Suprapubic skin (tissue), 4 donors: ENCODE measurements at regions not wholly inside any gene's neighbourhood (a gene's known extent, or its start where the extent isn't known, plus 50 kb on each side); places are given as distances from the start of the nearest gene placed in this dataset.
"Not testable (repeated sequence)": the region's sequence is repeated elsewhere in the genome, so short reads cannot be mapped to it uniquely, and the experiment has no call there.

Experiments
- DNase-seq, 2 donors: peaks; one replicate each; pipeline ENCODE4 v3.0.0-alpha.2; 2019; ENCODE audit warnings: low spot score in 2 of 2
- H3K27ac ChIP-seq: fragments of 200-600 bp; sonication (generic); one replicate; pipeline ENCODE4 v1.5.1; 2019
- H3K27me3 ChIP-seq: fragments of 200-600 bp; sonication (generic); one replicate; pipeline ENCODE4 v1.5.1; 2019
- H3K36me3 ChIP-seq: fragments of 200-600 bp; sonication (generic); one replicate; pipeline ENCODE4 v1.5.1; 2019
- H3K4me1 ChIP-seq: fragments of 200-600 bp; sonication (generic); one replicate; pipeline ENCODE4 v1.5.1; 2019
- H3K4me3 ChIP-seq: fragments of 200-600 bp; sonication (generic); one replicate; pipeline ENCODE4 v1.5.1; 2019; ENCODE audit warnings: mild to moderate bottlenecking
- H3K9me3 ChIP-seq: fragments of 200-600 bp; sonication (generic); one replicate; pipeline ENCODE4 v1.5.1; 2019
- EP300 ChIP-seq: sonication (generic); formaldehyde crosslinking; IDR thresholded peaks from one replicate; pipeline ENCODE4 v1.6.1; 2017; ENCODE audit warnings: antibody characterized with exemption
- POLR2A ChIP-seq, 2 donors: fragments of 450-650 bp; IDR thresholded peaks; one replicate each; pipeline ENCODE4 v1.6.1; 2017; ENCODE audit warnings: antibody characterized with exemption in 2 of 2, mild to moderate bottlenecking in 2 of 2, moderate library complexity in 2 of 2
- POLR2AphosphoS5 ChIP-seq, 3 donors: sonication (generic); formaldehyde crosslinking; IDR thresholded peaks; one replicate each; pipeline ENCODE4 v1.6.1; 2017; ENCODE audit warnings: antibody characterized with exemption in 3 of 3
- WGBS: methylation state at CpG from one replicate; pipeline ENCODE4 v1.1.5; 2018; 5-methylcytosine and 5-hydroxymethylcytosine counted together
- TF ChIP-seq, protein P1 (sequence below), 2 donors: fragments of 200-600 bp in 1 of 2; fragments of 450-650 bp in 1 of 2; sonication (generic) in 1 of 2; IDR thresholded peaks; one replicate each; pipeline ENCODE4 v1.5.1; 2016 to 2019; ENCODE audit warnings: antibody characterized with exemption in 2 of 2, mild to moderate bottlenecking in 1 of 2, moderate library complexity in 1 of 2

DNA sequence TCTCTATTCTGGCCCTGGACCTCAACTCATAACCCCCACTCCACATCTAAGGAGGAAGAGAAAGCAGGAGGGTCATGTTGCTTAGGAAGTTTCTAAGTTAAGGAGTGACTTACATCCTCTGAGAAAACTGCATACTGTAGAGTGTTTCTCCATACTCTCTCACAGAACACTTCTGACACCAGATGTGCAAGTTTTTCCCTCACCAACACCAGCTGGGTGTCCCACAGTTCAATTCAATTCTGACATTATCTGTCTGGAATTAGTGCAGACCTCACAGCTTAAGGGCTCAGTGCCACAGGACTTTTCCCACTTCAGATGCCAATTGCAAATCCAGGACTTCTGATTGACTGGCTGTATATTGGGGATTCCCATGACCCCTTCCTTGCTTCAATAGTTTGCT lies 89.0 kb upstream of the SFRP2 start:
- TF ChIP-seq, protein P1, sequence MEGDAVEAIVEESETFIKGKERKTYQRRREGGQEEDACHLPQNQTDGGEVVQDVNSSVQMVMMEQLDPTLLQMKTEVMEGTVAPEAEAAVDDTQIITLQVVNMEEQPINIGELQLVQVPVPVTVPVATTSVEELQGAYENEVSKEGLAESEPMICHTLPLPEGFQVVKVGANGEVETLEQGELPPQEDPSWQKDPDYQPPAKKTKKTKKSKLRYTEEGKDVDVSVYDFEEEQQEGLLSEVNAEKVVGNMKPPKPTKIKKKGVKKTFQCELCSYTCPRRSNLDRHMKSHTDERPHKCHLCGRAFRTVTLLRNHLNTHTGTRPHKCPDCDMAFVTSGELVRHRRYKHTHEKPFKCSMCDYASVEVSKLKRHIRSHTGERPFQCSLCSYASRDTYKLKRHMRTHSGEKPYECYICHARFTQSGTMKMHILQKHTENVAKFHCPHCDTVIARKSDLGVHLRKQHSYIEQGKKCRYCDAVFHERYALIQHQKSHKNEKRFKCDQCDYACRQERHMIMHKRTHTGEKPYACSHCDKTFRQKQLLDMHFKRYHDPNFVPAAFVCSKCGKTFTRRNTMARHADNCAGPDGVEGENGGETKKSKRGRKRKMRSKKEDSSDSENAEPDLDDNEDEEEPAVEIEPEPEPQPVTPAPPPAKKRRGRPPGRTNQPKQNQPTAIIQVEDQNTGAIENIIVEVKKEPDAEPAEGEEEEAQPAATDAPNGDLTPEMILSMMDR (IDR thresholded peaks at IDR 0.05) = no peak
- no peak for TF ChIP-seq POLR2AphosphoS5 (IDR thresholded peaks at IDR 0.05)
- no peak for TF ChIP-seq POLR2A (IDR thresholded peaks at IDR 0.05)
- no peak for TF ChIP-seq EP300
- Histone ChIP-seq H3K9me3 (peaks cover 5% of the 10 kb centered on the region), H3K27me3 (no peaks in the 10 kb centered on the region), H3K27ac (no peak overlapping the region), H3K4me3 (no peak overlapping the region), H3K36me3 (no peaks in the 10 kb centered on the region), H3K4me1 (no peaks in the 10 kb centered on the region)
- DNase-seq = no peak

DNA sequence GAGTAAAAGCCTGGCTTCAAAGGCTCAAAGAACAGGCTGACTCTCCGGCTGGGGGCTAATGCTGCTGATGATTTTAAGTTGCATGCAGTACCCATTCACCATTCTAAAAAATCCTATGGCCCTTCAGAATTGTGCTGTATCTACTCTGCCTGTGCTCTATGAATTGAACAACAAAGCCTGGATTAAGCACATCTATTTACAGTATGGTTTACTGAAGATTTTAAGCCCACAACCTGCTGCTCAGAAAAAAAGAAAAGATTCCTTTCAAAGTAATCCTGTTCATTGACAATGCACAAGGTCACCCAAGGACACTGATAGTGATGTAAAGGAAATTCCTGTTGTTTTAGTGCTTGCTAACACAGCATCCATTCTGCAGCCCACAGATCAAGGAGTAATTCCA lies 84.9 kb upstream of the SFRP2 start:
- Histone ChIP-seq H3K4me1 (no peaks in the 10 kb centered on the region), H3K27me3 (no peaks in the 10 kb centered on the region), H3K9me3 (no peaks in the 10 kb centered on the region), H3K36me3 (no peaks in the 10 kb centered on the region), H3K4me3 (no peak overlapping the region), H3K27ac (no peak overlapping the region)
- 77% methylated on average over 1 of the region's 1 CpG for WGBS
- TF ChIP-seq, protein P1 (IDR thresholded peaks at IDR 0.05) = no peak
- no peak for TF ChIP-seq POLR2A (IDR thresholded peaks at IDR 0.05)
- no peak for TF ChIP-seq EP300
- no peak for TF ChIP-seq POLR2AphosphoS5 (IDR thresholded peaks at IDR 0.05)
- no peak for DNase-seq

DNA sequence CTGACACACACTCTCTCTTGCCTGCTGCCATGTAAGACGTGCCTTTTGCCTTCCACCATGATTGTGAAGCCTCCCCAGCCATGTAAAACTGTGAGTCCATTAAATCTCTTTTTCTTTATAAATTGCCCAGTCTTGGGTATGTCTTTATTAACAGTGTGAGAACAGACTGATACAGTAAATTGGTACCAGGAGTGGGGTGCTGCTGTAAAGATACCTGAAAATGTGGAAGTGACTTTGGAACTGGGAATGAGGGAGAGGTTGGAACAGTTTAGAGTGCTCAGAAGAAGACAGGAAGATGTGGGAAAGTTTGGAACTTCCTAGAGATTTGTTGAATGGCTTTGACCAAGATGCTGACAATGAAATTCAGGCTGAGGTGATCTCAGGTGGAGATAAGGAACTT lies 77.9 kb upstream of the SFRP2 start:
- not testable (repeated sequence) for H3K27me3 ChIP-seq, H3K27ac ChIP-seq, H3K4me3 ChIP-seq, DNase-seq, H3K4me1 ChIP-seq, H3K36me3 ChIP-seq
- 76% methylated on average over 1 of the region's 1 CpG for WGBS
- H3K9me3 ChIP-seq = peaks cover 13% of the 10 kb centered on the region

DNA sequence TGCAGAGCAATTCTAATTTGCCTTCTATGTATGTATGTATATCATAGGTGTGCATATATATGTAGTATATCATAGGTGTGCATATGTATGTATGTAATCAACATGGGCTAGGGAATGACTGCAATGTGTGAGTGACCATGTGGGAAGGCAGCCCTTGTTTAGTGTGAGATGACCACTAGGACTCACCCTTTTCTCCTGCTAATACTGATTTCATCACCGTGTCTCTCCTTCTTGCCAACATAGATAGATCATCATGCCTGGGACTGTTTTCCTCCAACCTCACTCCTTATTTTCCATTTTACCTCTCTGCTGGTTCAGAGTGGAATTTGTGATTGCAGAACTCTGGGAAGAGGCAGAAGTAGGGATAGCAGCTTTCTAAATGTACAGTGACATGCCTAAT lies 63.6 kb upstream of the SFRP2 start:
- H3K27me3 ChIP-seq = no peaks in the 10 kb centered on the region
- H3K36me3 ChIP-seq = no peaks in the 10 kb centered on the region
- H3K4me3 ChIP-seq = no peak overlapping the region
- DNase-seq = no peak
- TF ChIP-seq EP300 (no peak), POLR2AphosphoS5 (IDR thresholded peaks at IDR 0.05) (no peak), POLR2A (IDR thresholded peaks at IDR 0.05) (no peak)
- TF ChIP-seq, protein P1 (IDR thresholded peaks at IDR 0.05) = no peak
- no peaks in the 10 kb centered on the region for H3K9me3 ChIP-seq
- no peaks in the 10 kb centered on the region for H3K4me1 ChIP-seq
- WGBS = 95% methylated on average over 1 of the region's 1 CpG
- no peak overlapping the region for H3K27ac ChIP-seq

DNA sequence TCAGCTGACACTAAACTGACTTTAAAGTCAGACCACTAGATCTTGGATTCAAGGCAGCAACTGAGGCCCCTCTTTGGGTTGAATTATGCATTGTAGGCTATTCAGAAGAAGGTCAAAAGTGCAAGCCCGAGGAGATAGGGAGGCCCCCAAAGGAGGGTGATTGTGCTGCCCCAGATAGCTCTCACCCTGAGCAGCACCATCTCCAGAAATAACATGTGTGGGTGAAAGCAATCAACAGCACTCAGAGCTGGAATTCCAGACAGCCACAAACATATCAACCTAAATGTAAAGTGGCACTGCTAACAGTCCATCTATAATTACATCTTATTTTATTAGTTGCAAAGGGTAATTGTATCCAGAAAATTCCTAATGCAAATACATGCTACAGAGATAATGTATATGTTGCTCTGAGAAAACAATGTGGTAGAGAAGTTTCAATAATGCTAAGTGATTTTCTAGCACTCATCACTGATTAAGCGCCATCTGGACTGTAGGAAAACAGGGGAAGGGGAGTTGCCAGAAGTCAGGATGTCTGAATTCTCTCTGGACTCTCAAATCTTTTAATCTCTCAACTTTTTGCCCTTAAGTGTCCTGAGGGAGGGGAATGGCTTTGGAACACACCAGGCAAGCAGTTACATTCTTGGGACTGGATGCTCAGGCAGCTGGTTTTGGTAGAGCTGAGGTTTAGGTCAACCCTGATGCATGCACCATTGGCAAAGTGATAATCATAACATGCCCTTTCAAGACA lies 61.8 kb upstream of the SFRP2 start:
- Histone ChIP-seq H3K9me3 (no peaks in the 10 kb centered on the region), H3K27me3 (no peaks in the 10 kb centered on the region), H3K4me1 (no peaks in the 10 kb centered on the region), H3K36me3 (no peaks in the 10 kb centered on the region), H3K27ac (no peak overlapping the region), H3K4me3 (no peak overlapping the region)
- 42% methylated on average over 2 of the region's 2 CpGs for WGBS
- no peak for DNase-seq
- no peak for TF ChIP-seq POLR2AphosphoS5 (IDR thresholded peaks at IDR 0.05)
- TF ChIP-seq EP300 = no peak
- TF ChIP-seq, protein P1 (IDR thresholded peaks at IDR 0.05) = no peak
- TF ChIP-seq POLR2A (IDR thresholded peaks at IDR 0.05) = no peak

DNA sequence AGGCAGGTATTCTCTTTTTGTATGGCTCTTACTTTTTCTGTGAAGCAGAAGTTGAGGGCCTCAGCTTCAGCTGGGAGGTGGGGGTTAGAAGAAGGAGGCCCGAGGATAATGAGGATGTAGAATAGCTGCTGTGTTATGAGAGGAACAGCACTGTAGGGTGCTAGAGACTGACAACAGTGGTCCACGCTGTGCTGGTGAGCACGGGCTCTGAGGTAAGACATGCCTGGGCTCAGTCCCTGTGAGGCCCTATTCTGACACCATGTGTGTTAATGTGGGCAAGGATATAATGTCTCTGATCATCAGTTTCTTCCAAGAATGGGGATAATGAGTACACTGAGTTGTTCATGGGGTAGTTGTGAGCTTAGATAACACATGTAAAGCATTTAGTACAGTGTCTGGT lies 55.3 kb upstream of the SFRP2 start:
- DNase-seq = no peak
- H3K27me3 ChIP-seq = no peaks in the 10 kb centered on the region
- H3K9me3 ChIP-seq = no peaks in the 10 kb centered on the region
- H3K27ac ChIP-seq = no peak overlapping the region
- WGBS = 59% methylated on average over 3 of the region's 3 CpGs
- H3K4me1 ChIP-seq = no peaks in the 10 kb centered on the region
- TF ChIP-seq, protein P1 (IDR thresholded peaks at IDR 0.05) = no peak
- TF ChIP-seq POLR2A (IDR thresholded peaks at IDR 0.05) (no peak), POLR2AphosphoS5 (IDR thresholded peaks at IDR 0.05) (no peak), EP300 (no peak)
- H3K4me3 ChIP-seq = no peak overlapping the region
- H3K36me3 ChIP-seq = no peaks in the 10 kb centered on the region
